ENCODE measurements at regions not wholly inside any gene's neighbourhood (a gene's known extent, or its start where the extent isn't known, plus 50 kb on each side); places are given as distances from the start of the nearest gene placed in this dataset.

GRCh38 chr9:73995836-73996235 is 501.3 kb upstream of the RORB start:
- BruUV-seq (replicated peaks): no TSS peak
- no peaks in the 10 kb centered on the region for H3K9me3 ChIP-seq (replicated peaks; ENCODE audit: control insufficient read depth, insufficient read depth, low read length)
- TF ChIP-seq POLR2AphosphoS5 (IDR thresholded peaks at IDR 0.05; ENCODE audit: insufficient read depth, low read depth, low read length) (no peak), FOS (IDR thresholded peaks at IDR 0.05; ENCODE audit: borderline replicate concordance, insufficient read depth, low read length) (no peak), POLR2A (IDR thresholded peaks at IDR 0.05; ENCODE audit: low read depth, low read length) (no peak), EZH2 (IDR thresholded peaks at IDR 0.05; ENCODE audit: borderline replicate concordance, low read depth, low read length, severe bottlenecking) (no peak), GATA2 (IDR thresholded peaks at IDR 0.05; ENCODE audit: insufficient read depth, insufficient read length, low read depth, low read length) (no peak), CTCF (IDR thresholded peaks at IDR 0.05; ENCODE audit: extremely low read depth in 1 of 2, insufficient read depth in 1 of 2, low read depth in 1 of 2, low read length in 2 of 2) (no peak), MYC (IDR thresholded peaks at IDR 0.05; ENCODE audit: low read depth, low read length) (no peak), JUN (IDR thresholded peaks at IDR 0.05; ENCODE audit: borderline replicate concordance, insufficient read depth, insufficient read length, low read depth) (no peak), MAX (IDR thresholded peaks at IDR 0.05; ENCODE audit: insufficient read depth, insufficient read length) (no peak)
- ChIA-PET POLR2A (no interaction called here), CTCF (no interaction called here)
- no peaks in the 10 kb centered on the region for H4K20me1 ChIP-seq (replicated peaks; ENCODE audit: control insufficient read depth, extremely low read depth, insufficient read depth, low read length)
- H3K9me1 ChIP-seq (replicated peaks; ENCODE audit: control insufficient read depth, extremely low read depth, insufficient read depth, low read length): no peaks in the 10 kb centered on the region
- H3K27me3 ChIP-seq (ENCODE audit: control insufficient read depth in 2 of 2, insufficient read depth in 2 of 2, low read length in 2 of 2): no peaks in the 10 kb centered on the region
- FAIRE-seq (no peak), DNase-seq (ENCODE audit: low read depth, low spot score) (no peak)
- H3K27ac ChIP-seq (ENCODE audit: insufficient read depth, low read depth, low read length): no peak overlapping the region
- dilution Hi-C loops (cut with MboI; ENCODE audit: extremely low pct_ligation_motif_present, low sequenced_read_pairs) (no loop called here), intact Hi-C loops (cut with micrococcal nuclease) (no loop called here)
- no peaks in the 10 kb centered on the region for H3K79me2 ChIP-seq (ENCODE audit: control insufficient read depth, insufficient read depth, low read length)
- no peaks in the 10 kb centered on the region for H3K36me3 ChIP-seq (ENCODE audit: control insufficient read depth in 2 of 2, extremely low read depth in 1 of 2, insufficient read depth in 2 of 2, low read length in 2 of 2)
- H3K4me1 ChIP-seq (ENCODE audit: control insufficient read depth, extremely low read depth, insufficient read depth, low read length): no peaks in the 10 kb centered on the region
- H3K9ac ChIP-seq (replicated peaks; ENCODE audit: extremely low read depth, insufficient read depth, low read length): no peak overlapping the region
- H2AFZ ChIP-seq (ENCODE audit: low read depth, low read length): no peak overlapping the region
- no peak overlapping the region for H3K4me3 ChIP-seq (replicated peaks in 1 of 3; ENCODE audit: insufficient read depth in 1 of 3, low read depth in 1 of 3, low read length in 3 of 3)
- no peak overlapping the region for H3K4me2 ChIP-seq (ENCODE audit: insufficient read depth, low read length)

Measured in endothelial cell of umbilical vein (primary cell).